NCI-H526 treated with DMSO at 0.1 percent for 48 hours (cell line): ENCODE measurements at regions not wholly inside any gene's neighbourhood (a gene's known extent, or its start where the extent isn't known, plus 50 kb on each side); places are given as distances from the start of the nearest gene placed in this dataset.

ENCODE experiments used
- DNase-seq: peaks from one replicate; lab custom pipeline; 2025; lab: John Stamatoyannopoulos, UW

DNA sequence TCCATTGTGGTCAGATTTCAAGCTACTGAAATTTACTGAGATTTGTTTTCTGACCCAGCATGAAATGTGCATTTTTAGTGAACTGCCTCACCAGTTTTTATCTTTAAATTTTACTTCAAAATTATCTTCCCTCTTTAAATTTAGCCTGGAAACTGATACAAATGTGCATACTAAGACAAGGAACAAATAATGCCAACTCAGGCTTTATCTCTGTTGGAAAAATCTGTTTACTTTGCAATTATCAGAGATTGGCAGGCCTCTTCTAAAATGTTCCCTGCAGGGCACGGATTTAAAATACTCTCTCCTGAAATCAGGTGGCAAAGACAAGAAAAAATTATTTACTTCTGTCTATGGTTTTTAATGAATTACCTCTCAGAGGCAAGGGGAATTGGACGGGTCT lies 151.0 kb upstream of the PTCH1 start:
- no peak for DNase-seq

DNA sequence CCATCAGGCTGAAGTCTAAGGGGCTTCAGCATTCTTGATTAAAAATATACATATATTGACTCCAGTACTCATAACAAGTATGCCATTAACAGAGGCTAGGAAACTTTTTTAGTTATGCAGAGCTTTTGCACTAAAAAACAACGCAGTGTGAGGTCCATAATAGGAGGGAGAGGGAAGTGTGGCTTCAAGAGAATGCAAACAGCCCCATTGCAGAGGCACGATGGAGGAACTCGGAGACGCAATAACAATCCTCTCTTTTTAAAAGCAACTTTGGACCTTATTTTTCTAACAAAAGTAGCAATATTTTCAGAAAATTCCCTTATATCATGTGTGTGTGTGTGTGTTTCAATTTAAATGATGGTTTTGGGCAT lies 150.0 kb upstream of the PTCH1 start:
- DNase-seq = no peak

DNA sequence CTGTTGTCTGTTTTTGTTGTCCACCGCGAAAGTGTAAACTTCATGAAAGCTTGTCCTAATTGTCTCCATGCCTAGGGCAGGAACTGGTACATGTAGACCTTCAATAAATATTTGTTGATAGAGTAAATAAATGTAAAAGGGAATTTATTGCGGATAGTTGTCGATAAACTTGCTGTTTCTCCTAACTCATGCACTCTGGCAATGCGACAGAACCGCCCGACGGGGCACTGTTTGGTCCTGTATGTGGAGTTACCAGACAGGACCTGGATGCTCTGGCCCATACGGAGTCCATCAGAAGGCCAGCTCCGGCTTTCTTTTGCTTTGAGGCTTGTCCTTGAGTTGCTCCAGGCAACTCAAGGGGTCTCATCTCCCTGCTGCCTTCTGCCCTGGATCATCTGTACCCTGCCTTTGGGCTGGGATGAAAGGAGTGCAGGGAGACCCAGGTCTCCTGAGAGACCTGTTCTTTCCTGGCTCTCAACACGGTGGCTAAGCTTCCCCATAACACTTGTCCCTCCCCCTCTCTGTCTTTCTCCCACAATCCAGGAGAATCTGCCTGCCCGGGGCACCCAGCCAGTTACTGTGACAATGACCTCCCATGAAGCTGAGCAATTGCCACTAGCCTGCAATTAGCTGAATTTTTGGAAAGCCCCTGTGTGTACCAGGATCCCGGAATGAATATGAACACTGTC lies 149.5 kb upstream of the PTCH1 start:
- no peak for DNase-seq

DNA sequence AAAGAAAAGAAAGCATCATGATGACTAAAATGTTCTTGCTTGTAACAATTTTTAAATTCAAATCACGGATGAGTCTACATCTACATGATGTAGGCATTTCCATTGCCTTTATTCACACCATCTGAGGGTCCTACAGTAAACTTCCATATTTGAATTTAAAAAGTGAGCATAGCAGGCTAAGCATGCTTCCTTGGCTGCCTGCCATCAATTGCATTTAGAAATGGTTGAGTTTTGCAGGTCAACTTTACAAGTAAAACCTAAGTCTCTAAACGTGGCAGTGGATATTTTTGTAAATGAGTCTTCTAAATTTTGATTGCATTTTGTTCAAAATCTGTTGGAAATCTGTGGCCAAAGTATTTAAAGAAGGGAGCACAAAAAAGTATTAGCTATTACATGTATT lies 136.5 kb upstream of the PTCH1 start:
- DNase-seq = no peak

DNA sequence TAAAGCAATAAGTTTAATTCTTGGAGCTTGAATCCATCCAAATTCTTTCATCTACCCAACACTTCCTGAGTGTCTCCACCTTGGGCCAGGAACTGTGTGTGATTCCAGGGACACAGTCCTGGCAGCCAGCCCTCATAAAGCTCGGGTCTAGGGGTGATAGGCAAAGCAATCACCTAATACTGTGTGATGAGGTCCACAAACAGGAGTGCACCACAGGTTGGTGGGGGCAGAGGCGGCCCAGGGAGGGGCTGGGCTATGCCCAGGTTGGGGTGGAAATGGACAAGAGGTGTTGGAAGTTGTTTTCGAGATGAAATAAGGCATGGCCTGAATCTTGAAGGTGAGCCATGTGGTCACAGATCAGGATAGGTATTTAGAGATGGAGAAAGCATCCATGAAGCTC lies 133.9 kb upstream of the PTCH1 start:
- no peak for DNase-seq

DNA sequence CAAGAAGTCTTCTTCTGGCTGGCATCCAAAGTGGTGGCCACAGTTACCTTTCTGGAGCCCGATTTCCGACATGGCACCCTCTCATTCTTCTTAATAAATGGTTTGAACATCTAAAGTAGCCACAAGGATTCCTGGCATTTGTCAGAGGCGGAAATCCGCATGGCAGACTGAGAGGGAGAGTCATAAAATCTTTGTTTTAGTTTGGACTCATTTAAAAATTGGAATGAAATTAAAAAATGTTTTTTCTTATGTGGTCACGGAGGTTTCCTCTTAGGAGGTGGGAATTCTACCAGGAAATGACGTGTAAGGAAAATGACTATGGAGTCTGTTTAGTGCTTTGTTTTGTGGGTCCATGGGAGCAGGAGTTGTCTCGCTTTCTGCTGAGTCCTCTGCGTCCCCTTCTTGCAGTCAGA lies 133.0 kb upstream of the PTCH1 start:
- no peak for DNase-seq

DNA sequence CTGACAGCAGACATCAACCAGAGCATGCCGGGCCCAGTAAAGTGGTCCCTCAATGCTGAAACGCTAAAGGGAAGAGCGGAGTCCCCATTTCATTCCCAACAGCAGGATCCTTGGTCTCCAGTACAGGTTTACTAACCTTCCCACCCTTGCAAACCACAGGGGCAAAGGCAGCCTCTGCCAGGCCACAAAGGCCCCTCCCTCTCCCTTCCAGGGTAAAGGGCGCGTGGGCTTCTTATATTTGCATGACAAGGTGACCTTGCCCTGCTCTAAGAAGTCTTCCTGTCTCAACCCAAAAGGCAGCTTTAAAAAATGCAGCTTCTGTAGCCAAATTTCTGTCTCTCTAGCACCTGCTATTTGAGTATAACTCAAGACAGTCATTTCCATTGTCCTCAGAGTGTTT lies 131.5 kb upstream of the PTCH1 start:
- DNase-seq = no peak

DNA sequence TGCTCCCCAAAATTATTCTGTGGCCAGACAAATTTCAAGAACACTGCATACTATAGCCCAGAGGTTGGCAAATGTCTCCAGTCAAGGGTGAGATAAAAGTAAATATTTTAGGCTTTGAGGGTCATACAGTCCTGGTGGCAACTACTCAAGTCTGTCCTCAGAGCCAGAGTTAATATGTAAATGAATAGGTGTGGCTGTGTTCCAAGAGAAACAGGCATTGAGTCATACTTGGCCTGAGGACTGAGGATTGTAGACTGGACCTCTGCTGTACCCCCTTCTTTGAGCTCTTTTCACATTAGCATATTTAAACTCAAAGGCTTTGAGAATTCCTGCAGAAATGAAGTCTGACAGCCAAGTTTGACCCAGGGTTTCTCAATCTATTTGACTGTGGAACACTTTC lies 129.2 kb upstream of the PTCH1 start:
- no peak for DNase-seq

DNA sequence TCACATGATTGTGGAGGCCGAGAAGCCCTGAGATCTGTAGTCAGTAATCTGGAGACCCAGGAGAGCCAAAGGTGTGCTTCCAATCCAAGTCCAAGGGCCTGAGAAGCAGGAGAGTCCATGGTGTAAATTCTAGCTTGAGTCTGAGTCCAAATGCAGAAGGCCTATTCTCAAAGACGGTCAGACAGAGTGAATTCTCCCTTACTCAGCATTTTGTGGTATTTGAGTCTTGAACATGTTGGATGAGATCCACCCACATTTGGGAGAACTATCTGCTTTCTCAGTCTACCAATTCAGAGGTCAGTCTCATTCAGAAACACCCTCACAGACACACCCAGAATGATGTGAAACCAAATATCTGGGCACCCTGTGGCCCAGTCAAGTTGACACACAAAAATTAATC lies 128.8 kb upstream of the PTCH1 start:
- DNase-seq = no peak

DNA sequence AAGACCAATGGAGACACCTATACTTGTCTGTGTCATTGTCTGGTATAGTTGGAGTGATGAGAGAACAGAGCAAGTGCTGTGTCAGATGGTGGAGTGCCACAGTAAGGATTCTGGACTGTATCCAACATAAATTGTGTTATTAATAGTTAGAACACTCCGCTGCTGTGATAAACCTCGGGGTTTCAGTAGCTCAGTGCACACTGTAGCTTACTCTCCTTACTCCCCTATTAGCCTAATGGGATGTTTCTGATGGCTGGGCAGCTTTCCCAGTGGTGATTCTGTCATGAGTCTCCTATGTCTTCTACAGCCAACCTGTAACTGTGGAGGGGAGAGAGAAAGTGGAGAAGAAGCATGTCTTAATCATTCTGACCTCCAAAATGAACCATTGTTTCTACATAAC lies 127.6 kb upstream of the PTCH1 start:
- no peak for DNase-seq

DNA sequence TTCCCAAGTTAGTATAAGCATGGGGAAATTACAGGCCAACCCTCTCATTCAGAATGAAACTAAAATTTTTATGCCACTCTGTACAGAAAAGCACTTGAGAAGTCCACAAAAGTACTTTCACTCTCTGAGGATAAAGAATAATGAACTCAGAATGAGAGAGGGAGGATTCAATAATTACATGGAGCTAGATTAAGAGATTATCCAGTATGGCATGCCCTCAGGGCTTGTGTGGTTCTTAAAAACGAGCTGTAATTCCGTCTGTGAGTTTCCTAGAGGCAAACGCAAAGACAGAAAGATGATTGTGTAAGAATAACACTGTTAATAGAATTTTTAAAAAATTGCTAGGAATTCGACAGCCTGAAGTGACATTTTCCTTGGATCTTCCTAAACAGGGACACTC lies 126.8 kb upstream of the PTCH1 start:
- DNase-seq = no peak

DNA sequence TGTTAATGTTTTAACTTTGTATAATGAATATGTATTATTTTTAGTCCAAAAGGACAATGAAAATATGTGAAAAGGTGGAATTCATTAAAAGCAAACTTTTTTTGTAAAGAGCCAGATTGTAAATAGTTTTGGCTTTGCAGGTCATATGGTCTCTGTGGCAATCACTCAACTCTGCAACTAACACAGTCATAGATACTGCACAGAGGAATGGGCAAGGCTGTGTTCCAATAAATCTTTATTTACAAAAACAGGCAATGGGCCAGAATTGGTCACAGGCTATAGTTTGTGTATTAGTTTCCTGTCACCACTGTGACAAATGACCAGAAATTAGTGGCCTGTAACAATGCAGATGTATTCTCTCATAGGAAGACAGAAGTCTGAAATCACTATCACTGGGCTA lies 125.4 kb upstream of the PTCH1 start:
- DNase-seq = no peak

DNA sequence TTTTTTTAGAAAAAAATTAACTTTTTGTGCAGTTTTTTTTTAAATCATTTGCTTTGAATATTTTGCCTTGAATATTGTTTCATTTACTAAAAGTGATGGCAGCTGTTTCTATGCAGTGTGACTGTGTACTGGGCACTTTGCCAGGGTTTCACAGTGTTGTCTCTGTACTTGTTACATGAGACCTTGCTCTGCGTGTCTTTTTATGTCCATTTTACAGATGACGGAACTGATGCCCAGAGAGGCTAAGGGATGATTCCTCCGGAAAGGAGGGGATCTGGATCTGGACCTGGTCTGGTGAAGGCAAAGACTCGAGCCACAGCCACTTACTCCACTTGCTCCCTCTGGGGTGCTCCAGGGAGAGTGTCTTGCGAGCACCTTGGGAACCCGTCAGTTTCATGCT lies 124.8 kb upstream of the PTCH1 start:
- no peak for DNase-seq

DNA sequence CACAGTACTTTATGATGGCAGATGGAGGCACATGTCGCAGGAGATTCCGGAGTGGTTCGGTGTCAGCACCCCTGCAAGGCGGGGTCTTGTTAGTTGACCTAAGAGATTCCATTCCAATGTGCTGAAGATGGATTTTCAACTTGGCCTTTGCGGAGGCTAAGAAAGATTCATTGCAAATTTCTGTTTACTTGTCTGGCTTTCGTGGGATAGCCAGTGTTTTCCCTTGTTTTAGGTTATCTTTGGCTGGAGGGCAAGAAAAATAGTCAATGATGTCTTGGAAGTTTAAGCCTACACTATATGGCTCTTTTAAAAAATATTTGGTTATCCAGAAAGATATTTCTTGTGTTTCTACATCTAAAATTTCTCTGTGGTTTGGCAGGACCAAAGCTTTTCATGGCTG lies 123.6 kb upstream of the PTCH1 start:
- DNase-seq = no peak

DNA sequence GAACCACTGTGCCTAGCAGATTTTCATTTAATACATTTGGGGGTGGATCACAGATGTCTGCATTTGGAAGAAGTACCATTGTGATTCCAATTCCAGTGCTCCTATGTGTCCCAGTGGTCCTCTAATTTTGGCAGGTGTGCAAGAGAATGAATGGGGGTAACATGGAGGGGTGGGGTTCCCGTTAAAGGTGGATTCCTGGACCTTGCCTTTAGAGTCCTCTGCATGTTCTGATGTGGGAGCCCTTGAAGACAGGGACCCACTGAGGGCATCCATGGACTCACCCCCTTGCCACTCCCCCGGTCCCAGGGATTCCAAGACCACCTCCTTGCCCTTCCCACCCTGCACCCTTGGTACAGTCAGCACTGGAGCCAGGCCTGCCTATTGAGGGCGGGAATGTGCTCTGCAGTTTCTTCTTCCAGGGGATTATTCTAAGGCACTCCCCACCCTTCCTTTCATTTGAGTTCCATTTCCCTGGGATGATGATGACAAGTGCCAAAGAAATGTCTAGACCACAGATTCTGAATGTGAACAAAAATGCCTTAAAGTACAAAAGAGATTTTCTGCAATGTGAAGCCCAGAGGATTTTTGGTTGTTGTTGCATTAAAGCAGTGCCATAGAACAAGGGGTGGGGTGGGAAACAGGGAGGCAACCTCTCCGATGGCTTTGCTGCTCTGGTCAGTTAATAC lies 119.4 kb upstream of the PTCH1 start:
- no peak for DNase-seq

DNA sequence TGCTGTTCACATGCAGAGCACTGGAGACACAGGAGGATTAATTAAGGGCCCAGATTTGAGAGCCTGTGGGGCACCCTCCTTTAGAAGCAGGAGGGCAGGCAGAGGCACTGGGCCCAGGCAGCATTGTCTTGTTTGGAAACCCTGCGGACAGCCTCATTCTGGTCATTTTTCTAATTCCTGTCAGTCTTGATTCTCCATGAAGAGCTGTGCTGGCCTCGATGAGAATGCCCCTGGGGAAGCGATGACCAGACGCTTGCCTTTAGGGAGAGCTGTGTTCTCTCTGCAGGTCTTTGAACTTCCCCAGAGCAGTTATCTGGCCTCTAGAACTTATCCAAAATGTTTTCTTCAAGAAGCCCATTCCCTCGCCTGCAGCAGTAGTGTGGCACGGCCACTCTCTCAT lies 117.8 kb upstream of the PTCH1 start:
- DNase-seq = no peak

DNA sequence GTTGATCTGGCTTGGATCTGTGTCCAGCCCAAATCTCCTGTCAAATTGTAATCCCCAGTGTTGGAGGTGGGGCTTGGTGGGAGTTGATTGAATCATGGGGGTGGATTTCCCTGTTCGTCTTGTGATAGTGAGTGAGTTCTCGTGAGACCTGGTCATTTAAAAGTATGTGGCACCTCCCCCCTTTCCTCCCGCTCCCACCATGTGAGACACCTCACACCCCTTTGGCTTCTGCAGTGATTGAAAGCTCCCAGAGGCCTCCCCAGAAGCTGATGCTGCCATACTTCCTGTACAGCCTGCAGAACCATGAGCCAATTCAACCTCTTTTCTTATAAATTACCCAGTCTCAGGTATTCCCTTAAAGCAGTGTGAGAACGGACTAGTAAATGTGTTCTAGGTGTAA lies 117.3 kb upstream of the PTCH1 start:
- no peak for DNase-seq

DNA sequence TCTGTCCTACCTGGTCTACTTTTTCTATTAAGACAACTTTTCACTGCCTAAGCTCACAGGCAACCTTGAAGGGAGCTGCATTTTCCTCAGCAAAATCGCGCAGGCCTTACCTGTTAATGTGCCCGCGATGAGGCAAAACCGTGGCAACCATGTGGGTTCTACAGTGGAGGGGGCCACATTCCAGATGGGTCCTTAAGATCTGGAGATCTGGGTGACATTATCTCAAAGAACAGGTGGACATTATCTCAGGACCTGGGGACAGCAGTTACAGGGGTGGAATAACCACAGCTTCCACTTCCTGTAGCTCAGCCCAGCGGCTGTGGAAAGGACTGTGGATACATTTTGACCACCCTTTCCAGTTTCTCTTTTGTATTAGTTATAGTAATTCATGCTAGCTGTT lies 112.8 kb upstream of the PTCH1 start:
- no peak for DNase-seq

DNA sequence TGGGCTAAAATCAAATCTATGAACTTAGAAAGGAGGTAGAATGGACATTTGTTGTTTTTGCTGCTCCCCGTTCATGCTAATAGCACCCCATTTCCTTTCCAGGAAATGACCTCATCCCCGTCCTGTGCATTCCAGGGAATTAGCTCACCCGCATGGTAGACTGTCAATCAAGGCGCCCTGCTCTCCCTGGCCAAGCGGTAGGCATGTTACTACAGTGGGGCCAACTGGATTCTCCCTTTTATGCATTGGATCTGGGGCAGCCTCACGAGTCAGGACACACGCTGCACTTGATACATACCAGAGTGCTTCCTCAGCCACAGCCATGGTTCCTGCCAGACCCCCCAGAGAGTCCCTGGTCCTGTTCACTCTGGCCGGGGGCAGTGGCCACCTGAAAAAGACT lies 111.0 kb upstream of the PTCH1 start:
- DNase-seq = no peak

DNA sequence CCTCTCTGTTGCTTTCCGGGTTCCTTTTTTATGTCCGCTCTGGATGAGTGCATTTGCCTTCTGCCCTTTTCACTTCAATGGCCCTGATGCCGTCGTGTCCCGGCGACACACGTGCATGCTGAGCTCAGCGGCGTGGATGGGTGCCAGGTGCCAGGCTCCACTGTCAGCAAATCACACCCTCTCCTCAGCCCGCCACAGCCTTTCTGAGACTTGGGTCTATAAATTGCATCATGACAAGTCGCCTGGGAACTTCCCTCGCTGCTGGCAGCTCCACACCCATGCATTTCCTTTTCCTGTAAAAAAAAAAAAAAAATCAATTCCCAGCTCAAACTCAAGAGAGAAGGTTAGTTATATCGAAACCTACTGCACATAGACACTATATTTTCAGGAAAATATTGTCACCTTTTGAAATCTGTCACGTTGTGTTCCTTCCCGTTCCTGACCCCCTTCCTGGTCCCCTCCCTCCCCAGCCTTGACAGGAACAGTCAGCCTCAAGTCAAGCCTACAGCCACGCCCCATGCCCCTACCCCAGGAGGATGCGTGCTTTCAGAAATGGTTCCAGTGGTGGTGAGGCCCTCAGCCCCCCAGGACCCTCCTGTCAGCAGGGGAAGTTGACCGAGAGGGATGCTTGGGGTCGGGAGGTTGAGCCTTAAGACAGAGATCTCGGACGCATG lies 110.3 kb upstream of the PTCH1 start:
- DNase-seq = no peak

DNA sequence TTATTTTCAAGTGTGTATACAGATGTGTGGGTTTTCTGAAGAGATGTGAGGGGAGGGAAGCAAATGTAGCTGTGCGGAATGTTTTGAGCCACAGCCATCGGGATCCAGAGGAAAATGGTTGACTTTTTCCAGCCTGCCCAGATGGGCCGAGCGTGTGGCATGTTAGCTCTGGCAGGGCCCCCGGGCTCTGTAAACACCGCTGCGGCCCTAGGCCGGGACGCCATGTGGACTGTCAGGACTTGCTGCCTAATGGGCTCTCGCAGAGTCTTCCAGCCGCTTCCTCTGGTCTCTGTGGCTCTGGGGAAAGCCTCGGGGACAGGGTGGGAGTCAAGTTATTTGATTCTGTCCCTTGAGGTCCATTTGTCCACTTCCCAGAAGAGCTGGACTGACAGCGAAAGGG lies 109.6 kb upstream of the PTCH1 start:
- no peak for DNase-seq

DNA sequence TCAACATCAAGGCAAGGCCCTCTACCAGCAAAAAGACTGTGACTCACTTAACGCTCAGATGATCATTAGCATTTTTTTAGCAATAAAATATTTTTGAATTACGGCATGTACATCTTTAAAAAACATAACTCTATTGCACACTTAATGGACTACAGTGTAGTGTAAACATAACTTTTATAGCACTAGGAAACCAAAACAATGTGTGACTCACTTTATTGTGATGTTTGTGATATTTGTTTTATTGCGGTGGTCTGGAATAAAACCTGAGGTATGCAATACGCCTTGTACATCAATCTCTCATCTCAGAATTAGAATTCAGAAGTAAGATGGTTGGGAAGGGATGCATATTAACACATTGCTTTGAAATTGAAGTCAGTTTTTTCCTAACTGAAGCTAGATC lies 106.9 kb upstream of the PTCH1 start:
- DNase-seq = no peak

DNA sequence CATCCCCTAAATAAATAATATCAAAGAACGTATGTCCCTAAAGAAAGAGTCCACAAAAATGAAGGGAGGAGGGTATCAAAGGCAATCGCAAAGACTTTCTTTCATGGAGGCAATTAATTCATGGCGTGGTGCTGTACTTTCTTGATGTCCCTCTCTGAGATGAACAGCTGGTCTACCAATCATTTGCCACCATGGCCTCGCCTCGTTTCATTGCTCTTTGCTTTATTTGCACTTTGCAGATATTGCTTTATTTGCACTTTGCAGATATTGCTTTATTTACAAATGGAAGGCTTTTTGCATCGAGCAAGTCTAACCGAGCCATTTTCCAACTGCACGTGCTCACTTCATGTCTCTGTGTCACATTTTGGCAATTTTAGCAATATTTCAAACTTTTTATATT lies 104.0 kb upstream of the PTCH1 start:
- DNase-seq = no peak

DNA sequence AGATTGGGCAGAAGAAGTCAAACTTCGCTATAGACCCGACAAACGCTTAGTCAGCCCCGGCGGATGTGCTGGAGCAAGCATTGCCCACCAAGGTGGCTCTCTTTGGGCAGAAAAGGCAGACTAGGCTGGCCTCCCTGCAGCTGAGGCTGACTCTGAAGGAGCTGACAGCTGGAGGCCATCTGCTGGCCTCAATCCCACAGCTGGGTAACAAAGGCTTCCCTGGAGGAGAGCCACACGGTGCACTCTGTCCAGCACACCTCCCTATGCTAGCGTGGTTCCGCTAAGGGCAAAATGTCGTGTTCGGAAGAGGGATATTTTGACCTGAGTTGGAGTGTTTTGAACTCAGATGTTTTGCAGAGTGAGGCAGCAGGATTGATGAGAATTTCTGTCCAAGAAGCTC lies 103.5 kb upstream of the PTCH1 start:
- no peak for DNase-seq
